A673 (cell line): ENCODE measurements at regions not wholly inside any gene's neighbourhood (a gene's known extent, or its start where the extent isn't known, plus 50 kb on each side); places are given as distances from the start of the nearest gene placed in this dataset.

Experiments
- CTCF ChIP-seq: fragments of 300-800, 200-600 bp; sonication (generic); conservative IDR thresholded peaks from 2 replicates; pipeline ENCODE4 v1.5.1; 2017; ENCODE audit warnings: low read depth, mild to moderate bottlenecking, antibody characterized with exemption, low read length, moderate library complexity, mixed read lengths
- EZH2 ChIP-seq: fragments of 200-600 bp; sonication (generic); IDR thresholded peaks from 2 replicates; pipeline ENCODE4 v1.6.1; 2017; ENCODE audit warnings: borderline replicate concordance, low read depth, mild to moderate bottlenecking, mixed read lengths, antibody characterized with exemption, low read length; ENCODE audit not compliant: poor library complexity, severe bottlenecking

GRCh38 chr2:121877366-121877765, 121.9 kb downstream of the TSN start:
- TF ChIP-seq EZH2 (no peak), CTCF (no peak)
